Stimulated activated CD4-positive, alpha-beta T cell treated with anti-CD3 and anti-CD28 coated beads, Interleukin-12 subunit alpha, Interleukin-12 subunit beta, amount 100 ng/mL, for 48 hours (primary cell): ENCODE measurements at regions not wholly inside any gene's neighbourhood (a gene's known extent, or its start where the extent isn't known, plus 50 kb on each side); places are given as distances from the start of the nearest gene placed in this dataset.

Source experiments
- DNase-seq, 3 donors: peaks; one replicate each; pipeline ENCODE4 v3.0.0-alpha.2; 2020; ENCODE audit warnings: low read depth in 2 of 3, low spot score in 1 of 3

GRCh38 chr10:2867788-2868299, 199.5 kb upstream of the PFKP start:
- DNase-seq = no peak

- DNase-seq = no peak
Measured at GRCh38 chr10:2866569-2866968, 200.8 kb upstream of the PFKP start.

- DNase-seq = no peak
Measured at GRCh38 chr10:2861632-2862210, 205.6 kb upstream of the PFKP start.

- no peak for DNase-seq
Measured at GRCh38 chr10:2858452-2858851, 208.9 kb upstream of the PFKP start.

GRCh38 chr10:2856598-2856997, 210.8 kb upstream of the PFKP start:
- DNase-seq = no peak

- DNase-seq = no peak
Measured at GRCh38 chr10:2852574-2853323, 214.6 kb upstream of the PFKP start.

- no peak for DNase-seq
Measured at GRCh38 chr10:2851566-2851965, 215.8 kb upstream of the PFKP start.

GRCh38 chr10:2850202-2850601, 217.1 kb upstream of the PFKP start:
- DNase-seq = no peak

GRCh38 chr10:2844925-2845324, 222.4 kb upstream of the PFKP start:
- no peak for DNase-seq

- DNase-seq = peak in 2 of 3 donors; percentile 18 to 21
Measured at GRCh38 chr10:2839081-2839725, 228.1 kb upstream of the PFKP start.

- no peak for DNase-seq
Measured at GRCh38 chr10:2837674-2838073, 229.7 kb upstream of the PFKP start.

- no peak for DNase-seq
Measured at GRCh38 chr10:2836921-2837662, 230.3 kb upstream of the PFKP start.

- DNase-seq = no peak
Measured at GRCh38 chr10:2834214-2834613, 233.1 kb upstream of the PFKP start.

GRCh38 chr10:2831509-2831908, 235.8 kb upstream of the PFKP start:
- no peak for DNase-seq

- no peak for DNase-seq
Measured at GRCh38 chr10:2828741-2829140, 238.6 kb upstream of the PFKP start.

GRCh38 chr10:2826675-2827074, 240.7 kb upstream of the PFKP start:
- DNase-seq = no peak

- no peak for DNase-seq
Measured at GRCh38 chr10:2825841-2826240, 241.5 kb upstream of the PFKP start.

- no peak for DNase-seq
Measured at GRCh38 chr10:2817940-2818636, 249.3 kb upstream of the PFKP start.

GRCh38 chr10:2813693-2814092, 253.7 kb upstream of the PFKP start:
- DNase-seq = no peak

GRCh38 chr10:2813286-2813685, 254.1 kb upstream of the PFKP start:
- no peak for DNase-seq

GRCh38 chr10:2812631-2813030, 254.7 kb upstream of the PFKP start:
- no peak for DNase-seq
